ENCODE measurements at regions not wholly inside any gene's neighbourhood (a gene's known extent, or its start where the extent isn't known, plus 50 kb on each side); places are given as distances from the start of the nearest gene placed in this dataset.

- H3K4me3 ChIP-seq (ENCODE audit: low read depth, low read length): no peak overlapping the region
- DNase-seq (ENCODE audit: low read depth): no peak
- no peak for TF ChIP-seq CTCF (IDR thresholded peaks at IDR 0.05; ENCODE audit: insufficient read depth, low read depth, low read length)
Measured at GRCh38 chr1:58430421-58431275, 115.9 kb downstream of the OMA1 start.

GRCh38 chr1:58426918-58427317 is 119.6 kb downstream of the OMA1 start:
- no peak for DNase-seq (ENCODE audit: low read depth)
- TF ChIP-seq CTCF (IDR thresholded peaks at IDR 0.05; ENCODE audit: insufficient read depth, low read depth, low read length): no peak

GRCh38 chr1:58422436-58422835 is 124.1 kb downstream of the OMA1 start:
- no peak for DNase-seq (ENCODE audit: low read depth)

More at GRCh38 chr1:58426918-58427317, 119.6 kb downstream of the OMA1 start:
- H3K4me3 ChIP-seq (ENCODE audit: low read depth, low read length): no peak overlapping the region

GRCh38 chr1:58418283-58419228 is 128.0 kb downstream of the OMA1 start:
- no peak for DNase-seq (ENCODE audit: low read depth)
- no peak for TF ChIP-seq CTCF (IDR thresholded peaks at IDR 0.05; ENCODE audit: insufficient read depth, low read depth, low read length)
- H3K4me3 ChIP-seq (ENCODE audit: low read depth, low read length): no peak overlapping the region

More at GRCh38 chr1:58422436-58422835, 124.1 kb downstream of the OMA1 start:
- no peak for TF ChIP-seq CTCF (IDR thresholded peaks at IDR 0.05; ENCODE audit: insufficient read depth, low read depth, low read length)
- H3K4me3 ChIP-seq (ENCODE audit: low read depth, low read length): no peak overlapping the region

- no peak for TF ChIP-seq CTCF (IDR thresholded peaks at IDR 0.05; ENCODE audit: insufficient read depth, low read depth, low read length)
- no peak overlapping the region for H3K4me3 ChIP-seq (ENCODE audit: low read depth, low read length)
- peak; percentile 47 for DNase-seq (ENCODE audit: low read depth)
Measured at GRCh38 chr1:58412071-58412580, 134.4 kb downstream of the OMA1 start.

GRCh38 chr1:58409890-58410289 is 136.6 kb downstream of the OMA1 start:
- DNase-seq (ENCODE audit: low read depth): peak; percentile 81
- no peak overlapping the region for H3K4me3 ChIP-seq (ENCODE audit: low read depth, low read length)
- TF ChIP-seq CTCF (IDR thresholded peaks at IDR 0.05; ENCODE audit: insufficient read depth, low read depth, low read length): no peak

Measured in fibroblast of villous mesenchyme (primary cell).